MCF 10A (cell line): ENCODE measurements at regions not wholly inside any gene's neighbourhood (a gene's known extent, or its start where the extent isn't known, plus 50 kb on each side); places are given as distances from the start of the nearest gene placed in this dataset.

ENCODE experiments used
- BruUV-seq: library from RNA; stranded (reverse); fragments of 400-500 nt; replicated peaks from 2 replicates; lab custom pipeline; 2021; lab: Mats Ljungman, UMichigan
- CTCF ChIA-PET: fragments of 300-600 bp; sonication (Branson Sonifier 250); formaldehyde crosslinking; extraction: SDS; loops from one replicate; lab custom pipeline; 2021; ENCODE audit warnings: antibody characterized with exemption, inconsistent platforms; lab: Yijun Ruan, JAX
- POLR2A ChIA-PET: fragments of 300-600, 350-650 bp; sonication (Branson Sonifier 250); formaldehyde crosslinking; extraction: SDS; loops from one replicate; lab custom pipeline; 2020; ENCODE audit warnings: antibody characterized with exemption, inconsistent platforms; lab: Yijun Ruan, JAX
- DNase-seq: peaks from one replicate; pipeline ENCODE4 v3.0.0-alpha.2; 2018; ENCODE audit not compliant: unreplicated experiment
- H3K27ac Mint-ChIP-seq: one replicate; pipeline ENCODE4 v1.8.0; 2022; ENCODE audit warnings: mild to moderate bottlenecking, low read depth, mixed read lengths; ENCODE audit not compliant: unreplicated experiment
- H3K27me3 Mint-ChIP-seq: one replicate; pipeline ENCODE4 v1.8.0; 2022; ENCODE audit warnings: mixed read lengths; ENCODE audit not compliant: insufficient read depth, unreplicated experiment
- H3K36me3 Mint-ChIP-seq: one replicate; pipeline ENCODE4 v1.8.0; 2022; ENCODE audit warnings: mild to moderate bottlenecking, moderate library complexity, mixed read lengths; ENCODE audit not compliant: insufficient read depth, unreplicated experiment
- H3K4me1 Mint-ChIP-seq: one replicate; pipeline ENCODE4 v1.8.0; 2022; ENCODE audit warnings: mixed read lengths; ENCODE audit not compliant: insufficient read depth, unreplicated experiment
- H3K4me3 Mint-ChIP-seq: one replicate; pipeline ENCODE4 v1.8.0; 2022; ENCODE audit warnings: mild to moderate bottlenecking, moderate library complexity, mixed read lengths; ENCODE audit not compliant: unreplicated experiment
- H3K9me3 Mint-ChIP-seq: one replicate; pipeline ENCODE4 v1.8.0; 2022; ENCODE audit warnings: mixed read lengths; ENCODE audit not compliant: unreplicated experiment
- CTCF ChIP-seq: fragments of 200-600 bp; IDR thresholded peaks from one replicate; pipeline ENCODE4 v1.8.0; 2022; ENCODE audit warnings: antibody characterized with exemption, mild to moderate bottlenecking; ENCODE audit not compliant: unreplicated experiment
- intact Hi-C: fragments of 100-400 bp; cut with micrococcal nuclease; formaldehyde crosslinking; loops from 2 replicates; pipeline ENCODE4 v1.14.1; 2022

- POLR2A ChIA-PET = no interaction called here
These were observed 613.2 kb upstream of the SLITRK5 start for GRCh38 chr13:87057807-87058520.

GRCh38 chr13:87058786-87059329, 612.3 kb upstream of the SLITRK5 start:
- POLR2A ChIA-PET = no interaction called here
- intact Hi-C loops = no loop called here
- H3K9me3 Mint-ChIP-seq = no peaks in the 10 kb centered on the region
- no peaks in the 10 kb centered on the region for H3K4me1 Mint-ChIP-seq
- TF ChIP-seq CTCF = no peak
- H3K36me3 Mint-ChIP-seq = no peaks in the 10 kb centered on the region
- no peak overlapping the region for H3K27ac Mint-ChIP-seq
- H3K27me3 Mint-ChIP-seq = no peaks in the 10 kb centered on the region
- BruUV-seq = no TSS peak
- no peak for DNase-seq
- CTCF ChIA-PET = no interaction called here
- H3K4me3 Mint-ChIP-seq = no peak overlapping the region

More at GRCh38 chr13:87057807-87058520, 613.2 kb upstream of the SLITRK5 start:
- no peak for TF ChIP-seq CTCF
- Mint-ChIP-seq H3K27me3 (no peaks in the 10 kb centered on the region), H3K4me1 (no peaks in the 10 kb centered on the region), H3K36me3 (no peaks in the 10 kb centered on the region), H3K4me3 (no peak overlapping the region), H3K27ac (no peak overlapping the region), H3K9me3 (no peaks in the 10 kb centered on the region)
- DNase-seq = no peak
- no TSS peak for BruUV-seq
- intact Hi-C loops = no loop called here
- CTCF ChIA-PET = no interaction called here

GRCh38 chr13:87078947-87079795, 592.0 kb upstream of the SLITRK5 start:
- DNase-seq = no peak
- CTCF ChIA-PET = no interaction called here
- no peaks in the 10 kb centered on the region for H3K4me1 Mint-ChIP-seq

More at GRCh38 chr13:87078947-87079795, 592.0 kb upstream of the SLITRK5 start:
- Mint-ChIP-seq H3K4me3 (no peak overlapping the region), H3K27me3 (no peaks in the 10 kb centered on the region), H3K36me3 (no peaks in the 10 kb centered on the region), H3K27ac (no peak overlapping the region), H3K9me3 (no peaks in the 10 kb centered on the region)
- POLR2A ChIA-PET = interaction anchor here (0.7 kb wide), 1 partner anchor 207 kb away, joined by 3 read pairs; no protein-coding TSS in a partner anchor
- intact Hi-C loops = no loop called here
- no TSS peak for BruUV-seq
- no peak for TF ChIP-seq CTCF
